Myocyte (in vitro differentiated cells): ENCODE measurements at regions not wholly inside any gene's neighbourhood (a gene's known extent, or its start where the extent isn't known, plus 50 kb on each side); places are given as distances from the start of the nearest gene placed in this dataset.

Experiments used
- DNase-seq: peaks from one replicate; pipeline ENCODE4 v3.0.0-alpha.2; 2012; ENCODE audit warnings: low read depth

DNA sequence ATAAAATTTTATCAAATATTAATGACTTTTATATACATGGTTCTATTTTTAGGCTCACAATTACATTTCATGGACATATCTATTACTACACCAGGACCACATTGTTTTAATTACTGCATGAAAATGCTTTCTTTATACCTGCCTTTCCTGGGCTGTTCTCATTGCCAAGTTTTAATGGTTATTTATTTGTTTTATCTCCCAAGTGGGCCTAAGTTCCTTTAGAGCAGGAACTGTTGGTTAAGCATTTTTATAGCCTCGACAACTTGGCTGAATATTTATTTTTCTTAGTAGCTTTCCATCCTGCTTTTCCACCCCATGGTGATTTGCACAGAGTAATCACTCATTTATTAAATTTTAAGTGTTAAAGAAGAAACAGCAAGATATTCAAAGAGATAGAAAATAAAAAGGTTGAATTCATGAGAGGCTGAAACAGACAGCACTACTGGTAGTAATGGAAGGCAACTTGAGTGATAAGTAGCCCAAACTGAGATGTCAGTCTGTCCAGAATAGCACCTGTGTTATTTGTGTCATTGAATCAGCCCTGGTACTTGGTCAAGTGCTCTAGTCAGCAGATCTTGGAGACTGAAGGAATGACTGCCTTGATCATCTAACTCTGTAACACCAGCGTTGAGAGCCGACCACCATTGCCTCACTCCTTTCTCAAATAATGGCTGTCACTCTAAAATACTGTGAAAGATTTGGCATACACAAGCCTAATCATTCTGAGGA, 119.1 kb upstream of the EGLN3 start:
- no peak for DNase-seq

DNA sequence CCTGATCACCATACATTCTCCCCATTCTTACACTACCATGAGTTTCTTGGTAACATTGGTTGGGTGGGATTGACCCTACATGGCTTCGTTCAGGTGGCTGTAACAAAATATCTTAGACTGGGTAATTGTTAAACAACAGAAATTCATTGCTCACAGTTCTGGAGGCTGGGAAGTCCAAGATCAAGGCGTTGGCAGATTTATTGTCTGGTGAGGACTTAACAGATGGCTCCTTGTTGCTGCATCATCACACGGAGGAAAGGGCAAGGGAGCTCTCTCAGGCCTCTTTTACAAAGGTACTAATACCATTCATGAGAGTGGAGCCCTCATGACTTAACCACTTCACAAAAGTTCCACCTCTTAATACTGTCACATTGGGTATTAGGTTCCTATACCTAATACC, 116.7 kb upstream of the EGLN3 start:
- DNase-seq, result no peak

DNA sequence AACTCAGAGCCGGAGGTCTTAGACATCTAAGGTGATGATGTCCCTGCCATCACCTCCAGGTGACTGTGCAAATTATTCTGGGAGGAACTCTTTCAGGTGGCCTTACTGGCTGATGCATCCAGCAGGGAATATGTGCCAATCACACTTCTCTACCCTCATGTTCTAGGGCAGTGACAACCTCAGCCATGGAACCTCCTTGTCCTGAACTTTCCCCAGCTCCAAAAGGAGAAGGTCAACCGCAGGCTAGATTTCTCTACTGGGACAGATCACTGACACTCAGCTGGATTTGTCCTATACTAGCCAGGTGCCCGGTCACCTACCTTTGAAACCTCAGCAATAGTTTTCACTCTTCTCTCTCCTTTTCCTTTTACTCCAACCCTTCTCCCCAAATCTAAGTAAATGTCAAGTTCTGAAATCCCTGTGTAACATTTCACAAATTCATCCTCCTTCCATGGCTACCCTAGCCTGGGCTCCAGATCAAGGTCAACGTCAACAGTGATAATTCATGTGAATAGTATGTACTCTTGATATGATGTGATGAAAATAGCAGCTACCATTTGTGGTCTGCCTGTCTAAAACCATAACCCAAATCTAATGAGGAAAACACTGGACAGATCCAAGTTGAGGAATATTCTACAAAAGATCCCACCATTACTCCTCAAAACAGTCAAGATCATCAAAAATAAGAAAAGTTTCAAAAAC, 115.0 kb upstream of the EGLN3 start:
- DNase-seq, result no peak

DNA sequence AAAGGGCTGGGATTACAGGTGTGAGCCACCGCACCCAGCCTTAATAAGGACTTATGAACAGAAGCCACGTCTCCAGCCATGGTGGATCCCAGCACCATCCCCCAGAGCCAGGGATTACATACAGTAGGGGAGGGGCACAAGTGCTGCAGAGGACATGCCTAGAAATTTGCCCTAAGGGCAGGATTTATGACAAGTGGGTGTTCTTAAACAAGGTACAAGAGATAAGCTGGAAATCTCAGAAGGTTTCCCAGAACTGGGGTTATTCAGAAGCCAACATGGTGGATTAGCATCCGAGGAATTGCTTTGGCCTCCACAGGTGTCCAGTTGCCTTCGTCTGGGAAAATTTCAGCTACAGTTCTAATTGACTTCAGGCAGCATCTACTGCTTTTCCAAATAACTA, 114.4 kb upstream of the EGLN3 start:
- DNase-seq, result no peak

DNA sequence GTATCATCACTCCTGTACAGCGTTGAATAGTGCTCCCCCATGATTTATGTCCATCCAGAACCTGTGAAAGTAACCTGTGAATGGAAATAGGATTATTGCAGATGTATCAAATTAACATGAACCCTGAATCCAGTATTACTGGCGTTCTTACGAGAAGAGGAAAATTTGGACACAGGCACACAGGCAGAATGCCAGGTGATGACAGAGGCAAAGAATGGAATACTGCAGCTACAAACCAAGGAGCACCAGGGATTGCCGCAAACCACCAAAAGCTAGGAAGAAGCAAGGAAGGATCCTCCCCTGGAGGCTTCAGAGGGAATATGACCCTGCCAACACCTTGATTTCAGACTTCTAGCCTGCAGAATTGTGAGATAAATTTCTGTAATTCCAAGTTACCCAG, 113.5 kb upstream of the EGLN3 start:
- peak; percentile 69 for DNase-seq

DNA sequence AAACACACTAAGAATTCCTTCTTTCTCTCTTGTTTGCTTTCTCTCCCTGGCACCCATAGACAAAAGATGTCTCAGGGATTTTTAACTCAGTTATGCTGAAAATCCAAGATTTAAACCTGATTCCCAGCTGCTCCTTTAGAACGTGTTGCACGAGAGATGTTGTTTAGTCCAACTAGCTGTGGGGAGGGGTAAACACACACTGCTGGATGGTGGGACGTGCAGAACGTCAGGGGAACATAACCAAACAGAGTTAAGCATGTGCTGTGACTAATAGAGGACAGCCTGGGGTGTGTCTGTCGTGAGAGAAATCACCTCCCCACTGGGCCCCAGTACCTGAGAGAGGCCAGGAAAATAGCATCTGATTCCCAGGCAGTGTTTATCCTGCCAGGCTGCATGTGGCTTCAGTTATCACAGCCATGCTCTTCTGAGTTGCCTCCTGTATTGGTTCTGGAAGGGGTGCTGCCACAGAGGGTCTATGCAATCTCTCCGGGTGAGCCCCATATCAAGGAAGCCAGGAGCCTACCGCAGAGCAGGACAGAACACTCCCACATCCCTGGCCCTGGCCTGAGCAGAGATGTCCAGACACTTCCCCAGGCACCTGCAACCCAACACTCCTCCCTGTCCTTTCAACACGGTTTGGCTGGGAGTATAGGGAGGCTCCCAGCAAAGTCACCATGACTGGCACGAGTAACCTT, 112.7 kb upstream of the EGLN3 start:
- no peak for DNase-seq

DNA sequence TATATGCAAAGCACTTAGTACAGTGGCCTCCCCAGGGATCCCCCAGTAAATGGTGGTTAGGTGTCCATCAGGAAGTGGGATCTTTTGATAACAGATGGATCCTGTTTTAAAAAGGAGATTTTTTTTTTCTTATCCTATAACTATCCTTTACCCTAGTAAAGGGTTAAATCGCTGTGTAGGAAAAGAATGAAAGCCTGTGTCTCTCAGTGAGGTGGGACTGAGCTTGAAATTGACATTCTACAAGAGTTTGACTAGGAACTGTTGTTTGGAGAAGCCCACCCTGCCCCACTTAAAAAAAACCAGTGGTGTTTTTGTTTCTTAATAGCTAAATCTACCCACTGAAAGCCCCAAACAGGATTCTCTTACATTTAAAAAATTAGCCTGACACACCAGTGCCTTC, 112.2 kb upstream of the EGLN3 start:
- no peak for DNase-seq

DNA sequence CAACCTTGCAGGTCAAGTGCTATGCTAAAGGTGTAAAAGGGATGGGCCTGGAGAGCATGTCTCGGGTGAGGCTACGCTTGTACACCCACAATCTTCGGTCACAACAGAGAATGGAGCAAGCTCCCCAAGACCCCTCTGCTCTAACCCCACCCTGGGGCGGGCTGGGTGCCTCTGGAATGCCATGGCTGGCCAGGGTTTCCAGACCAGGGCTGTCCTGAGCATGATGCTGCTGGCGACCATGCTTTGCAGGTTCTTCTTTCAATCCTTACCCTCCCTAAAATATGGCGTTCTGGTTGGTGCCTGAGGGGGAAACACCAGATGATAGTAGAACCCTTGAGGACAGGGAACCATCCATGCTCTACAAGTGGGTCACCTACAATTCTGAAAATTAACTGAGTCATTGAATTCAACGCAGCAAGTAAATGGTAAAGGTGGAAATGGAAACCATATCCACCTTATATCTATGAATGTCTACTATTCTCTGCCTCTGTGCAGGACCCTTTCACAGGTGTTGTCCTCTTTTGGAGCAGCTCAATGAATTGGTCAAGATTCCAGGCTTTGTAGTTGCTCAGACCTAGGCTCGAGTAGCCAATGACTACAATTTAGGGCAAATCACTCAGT, 111.6 kb upstream of the EGLN3 start:
- no peak for DNase-seq

DNA sequence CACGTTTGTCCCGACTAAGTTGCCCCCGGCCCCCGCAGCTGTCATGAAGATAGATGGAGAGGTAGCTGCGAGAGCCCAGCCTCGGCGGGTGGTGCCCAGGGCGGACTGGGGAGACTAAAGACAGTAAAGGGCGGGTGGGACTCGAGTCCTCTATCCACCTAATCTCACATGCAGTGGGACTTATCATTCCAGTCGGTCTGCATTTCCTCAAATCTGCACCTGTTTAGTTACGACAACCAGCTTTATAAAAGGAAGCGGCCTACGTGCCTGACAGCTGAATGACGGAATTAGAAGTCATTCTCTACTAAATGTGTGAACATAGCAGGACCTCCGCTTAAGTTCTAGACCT, 109.8 kb upstream of the EGLN3 start:
- peak; percentile 90 for DNase-seq

DNA sequence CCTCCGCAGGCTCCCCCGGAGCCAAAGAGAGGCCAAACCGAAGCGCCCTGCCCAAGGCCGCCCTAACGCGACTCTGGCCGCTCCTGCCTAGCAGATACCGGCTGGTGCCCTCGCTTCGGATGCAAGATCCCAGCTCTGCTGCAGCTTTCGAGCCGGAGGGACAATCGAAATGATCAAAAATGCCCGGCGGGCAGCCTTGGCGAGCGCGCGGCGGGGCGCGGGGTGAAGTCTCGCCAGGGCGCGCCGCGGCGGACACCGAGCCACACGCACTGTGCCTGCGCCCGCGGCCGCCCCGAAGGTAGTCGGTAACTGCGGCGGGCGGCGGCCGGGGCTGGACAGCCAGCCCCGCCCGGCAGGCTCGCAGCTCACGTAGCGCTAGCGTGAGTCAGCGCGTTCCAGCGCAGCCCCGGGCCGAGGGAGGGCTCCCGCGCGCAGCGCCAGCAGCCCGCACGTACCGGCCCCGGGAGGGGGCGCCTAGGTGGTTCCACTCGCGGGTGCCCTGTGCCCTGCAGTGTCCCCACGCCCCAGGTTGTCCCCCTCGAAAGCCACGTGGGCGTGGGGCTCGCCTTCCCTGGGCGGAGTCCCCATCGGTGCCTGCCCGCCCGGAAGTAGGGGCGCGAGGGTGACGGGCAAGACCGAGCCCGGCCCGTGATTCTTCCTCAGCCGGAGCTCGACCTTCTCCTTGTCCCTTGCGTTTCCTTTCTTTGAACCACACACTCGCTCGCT, 109.2 kb upstream of the EGLN3 start:
- DNase-seq, result peak; percentile 87

DNA sequence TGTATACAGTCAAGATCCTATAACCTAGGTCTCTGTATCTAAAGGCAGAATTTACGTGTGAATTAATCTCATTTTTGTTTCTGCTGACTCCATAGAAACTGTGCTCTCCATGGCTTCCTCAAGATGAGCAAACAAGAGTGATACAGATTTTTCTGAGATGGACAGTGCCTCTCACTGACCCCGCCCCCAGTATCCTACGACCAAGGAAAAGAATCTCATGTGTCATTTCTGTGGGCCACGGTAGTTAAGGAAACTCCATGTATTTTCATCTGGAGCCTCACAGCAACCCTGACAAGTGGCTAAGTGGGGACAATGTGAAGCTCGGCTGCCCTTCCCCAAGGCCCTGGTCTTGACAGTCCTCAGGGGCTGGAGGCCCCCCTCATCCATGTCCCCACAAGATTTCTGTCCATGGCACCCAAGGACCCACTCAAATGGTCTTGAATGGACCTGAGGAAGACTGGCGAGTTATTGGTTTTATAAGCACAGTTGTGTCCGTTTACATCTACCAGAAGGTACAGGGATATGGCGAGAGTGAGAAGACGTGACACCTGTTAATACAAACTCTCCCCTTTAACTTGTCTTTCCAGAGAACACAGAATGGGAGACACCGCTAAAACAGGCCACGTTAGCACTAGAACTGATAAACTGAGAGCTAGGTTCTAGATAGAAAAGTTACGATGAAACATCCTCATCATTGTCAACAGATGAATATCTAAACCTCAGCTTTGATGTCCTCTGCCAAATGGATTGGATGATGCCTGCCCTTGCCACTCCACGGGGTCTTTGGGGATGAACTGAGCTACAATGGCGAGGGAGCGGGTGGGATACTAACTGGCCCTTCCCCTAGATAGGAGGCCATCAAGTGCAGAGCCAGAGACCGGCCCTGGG, 108.4 kb upstream of the EGLN3 start:
- DNase-seq, result peak; percentile 63

DNA sequence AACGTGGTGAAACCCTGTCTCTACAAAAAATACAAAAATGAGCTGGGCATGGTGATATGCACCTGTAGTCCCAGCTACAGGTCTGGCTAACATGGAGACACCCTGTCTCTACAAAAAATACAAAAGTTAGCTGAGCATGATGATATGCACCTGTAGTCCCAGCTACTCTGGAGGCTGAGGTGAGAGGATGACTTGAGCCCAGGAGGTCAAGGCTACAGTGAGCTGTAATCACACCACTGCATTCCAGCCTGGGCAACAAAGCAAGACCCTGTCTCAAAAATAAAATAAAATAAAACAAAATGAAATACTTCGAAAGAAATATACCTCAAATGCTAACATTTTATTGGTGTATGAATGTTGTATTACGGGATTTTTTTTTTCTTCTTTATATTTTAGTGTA, 107.6 kb upstream of the EGLN3 start:
- no peak for DNase-seq

DNA sequence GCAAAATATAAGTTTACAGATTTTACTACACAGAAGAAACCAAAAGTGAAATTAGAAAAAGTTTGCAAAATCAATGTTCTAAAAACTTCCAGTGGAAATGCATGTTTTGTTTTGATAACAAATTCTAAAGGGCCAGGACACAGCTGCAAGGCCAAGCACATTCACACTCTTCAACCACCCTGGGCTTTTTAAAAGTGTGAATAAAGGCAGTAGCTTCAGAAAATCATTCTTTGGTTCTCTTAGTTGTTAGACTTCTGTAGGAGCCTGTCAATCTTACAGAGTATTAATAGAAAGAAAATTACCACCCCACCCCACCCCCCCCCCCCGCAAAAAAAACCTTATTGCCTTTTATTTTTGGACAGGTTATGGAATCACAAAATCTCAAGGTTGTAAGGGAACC, 105.2 kb upstream of the EGLN3 start:
- no peak for DNase-seq

DNA sequence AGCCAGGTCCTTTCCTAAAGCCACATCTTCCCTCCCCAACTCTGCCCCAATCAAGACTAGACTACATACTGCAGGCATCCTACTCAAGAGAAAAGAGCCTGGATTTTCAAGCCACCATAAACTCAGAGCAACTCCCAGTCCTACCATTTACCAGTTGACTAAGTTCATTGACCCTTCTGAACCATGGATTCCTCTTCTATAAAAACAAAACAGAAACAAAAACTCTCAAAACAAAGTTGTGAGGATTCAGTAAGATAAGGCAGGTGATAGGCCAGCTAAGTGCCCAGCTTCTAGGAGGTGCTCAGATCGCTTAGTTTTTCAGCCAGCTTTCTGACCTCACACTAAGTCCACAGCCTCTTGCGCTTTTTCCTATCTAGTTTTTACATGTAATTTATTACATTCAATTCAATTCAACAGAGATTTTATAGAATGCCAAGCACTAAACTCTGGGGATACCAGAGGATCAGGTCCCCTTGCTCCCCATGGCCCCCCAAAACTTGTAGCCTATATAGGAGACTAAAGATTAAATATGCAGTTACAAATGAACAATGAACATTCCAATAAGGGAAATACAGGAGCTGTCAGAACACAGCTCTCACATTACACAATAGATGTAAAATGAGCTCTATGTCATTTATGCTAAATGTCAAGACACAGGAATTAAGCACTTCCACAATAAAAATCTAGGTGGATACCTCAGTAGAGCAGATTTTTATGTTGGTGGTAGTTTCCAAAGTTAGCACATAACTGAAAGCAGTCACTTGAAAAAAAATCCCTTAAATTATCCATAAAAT, 104.5 kb upstream of the EGLN3 start:
- no peak for DNase-seq

DNA sequence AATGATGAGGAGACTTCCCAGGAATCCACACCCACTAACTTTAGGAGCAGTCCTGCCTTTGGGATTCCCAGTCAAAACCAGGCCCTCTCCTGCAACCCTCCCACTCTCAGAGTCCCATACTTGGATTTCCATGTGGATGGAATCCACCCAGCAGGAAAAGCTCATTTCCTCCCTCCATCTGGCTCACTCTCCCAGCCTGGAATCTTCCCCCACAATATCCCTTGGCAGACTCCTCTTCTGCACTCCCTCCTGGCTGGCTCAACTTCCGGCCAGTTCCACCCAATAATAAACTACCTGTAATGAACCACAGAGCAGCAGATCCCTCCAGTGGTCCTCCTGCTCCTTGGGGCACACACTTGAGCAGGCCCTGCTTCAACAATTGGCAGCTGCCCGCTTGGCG, 102.8 kb upstream of the EGLN3 start:
- no peak for DNase-seq

DNA sequence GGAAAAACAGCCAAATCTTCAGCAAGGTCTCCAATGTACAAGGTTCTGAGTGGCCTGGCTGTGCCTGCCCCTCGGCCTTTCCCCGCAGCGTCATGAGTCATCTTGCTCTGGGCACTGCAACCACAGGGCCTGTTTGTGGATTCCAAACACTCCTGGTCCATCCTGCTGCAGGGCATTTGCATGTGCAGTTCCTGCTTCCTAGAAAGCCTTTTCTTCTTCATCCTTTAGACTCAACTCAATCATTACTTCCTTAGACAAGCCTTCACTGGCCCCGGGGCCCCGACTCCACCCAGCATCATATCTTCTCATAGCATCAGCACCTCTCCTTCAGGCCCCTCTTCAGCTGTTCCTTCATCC, 101.8 kb upstream of the EGLN3 start:
- peak; percentile 81 for DNase-seq

DNA sequence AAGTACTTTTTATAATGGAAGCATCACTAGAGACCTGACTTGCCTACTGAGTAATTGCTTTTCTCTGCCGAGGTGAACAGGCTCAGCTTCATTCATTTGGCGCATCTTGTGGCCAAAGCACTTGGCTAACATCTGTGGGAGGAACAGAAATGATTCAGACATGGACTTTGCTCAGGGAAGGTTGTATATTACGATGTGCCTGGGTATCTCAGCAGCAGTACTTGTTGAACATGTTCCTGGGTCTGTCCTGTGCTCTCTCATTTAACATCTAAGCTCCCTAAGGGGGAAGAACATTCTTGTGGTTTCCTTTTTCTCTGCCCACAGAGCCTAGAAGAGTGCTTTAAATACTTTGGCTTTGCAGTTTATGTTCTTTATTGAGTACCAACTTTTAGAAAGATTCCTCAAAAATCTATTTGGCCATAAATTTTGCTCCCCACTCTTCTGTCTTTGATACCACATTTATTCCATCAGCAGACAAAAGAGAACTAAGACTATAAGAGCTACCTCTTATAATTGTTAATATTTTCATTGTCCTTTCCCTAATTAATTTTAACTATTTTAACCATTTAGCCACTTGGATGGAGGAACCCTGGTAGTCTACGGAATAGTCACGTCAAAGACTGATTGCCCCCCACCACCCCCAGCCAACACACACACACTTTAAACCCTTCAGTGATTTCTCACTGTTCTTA, 101.2 kb upstream of the EGLN3 start:
- DNase-seq, result peak; percentile 78

DNA sequence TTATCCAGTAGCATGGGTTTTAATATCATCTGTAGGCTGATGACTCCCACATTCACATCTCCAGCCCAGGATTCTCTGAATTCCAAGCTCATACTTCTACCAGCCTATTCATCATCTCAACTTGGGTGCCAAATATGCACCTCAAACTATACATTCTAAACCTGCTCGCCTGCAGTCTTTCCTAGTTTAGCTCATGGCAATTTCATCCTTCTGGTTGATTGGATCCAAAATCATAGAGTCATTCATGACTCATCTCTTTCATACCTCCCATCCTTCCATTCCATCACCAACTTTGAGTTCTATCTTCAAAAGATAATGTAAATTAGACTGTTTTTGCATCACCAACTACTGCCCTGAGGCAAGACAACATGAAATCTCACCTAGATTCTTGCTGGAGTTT, 99.7 kb upstream of the EGLN3 start:
- DNase-seq, result no peak

DNA sequence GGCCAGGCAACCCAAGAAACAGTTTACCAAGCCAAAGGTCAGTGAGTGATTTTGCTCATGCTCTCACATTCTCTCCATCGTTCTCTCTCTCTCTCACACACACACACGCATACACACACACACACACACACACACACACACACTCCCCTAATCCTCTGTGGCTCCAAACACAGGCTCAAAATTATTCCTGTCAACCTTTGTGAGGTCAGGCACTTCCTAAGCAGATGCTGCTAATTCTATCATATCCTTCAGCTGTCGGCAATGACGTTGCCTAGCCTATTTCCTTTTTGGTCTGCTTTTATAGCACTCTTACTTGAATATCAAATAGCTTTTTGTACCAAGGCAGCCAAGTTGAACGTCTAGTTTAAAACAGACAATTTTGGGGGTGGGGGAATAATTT, 98.9 kb upstream of the EGLN3 start:
- peak; percentile 91 for DNase-seq
